Endothelial cell (in vitro differentiated cells): ENCODE measurements at regions not wholly inside any gene's neighbourhood (a gene's known extent, or its start where the extent isn't known, plus 50 kb on each side); places are given as distances from the start of the nearest gene placed in this dataset.

ENCODE experiments used
- DNase-seq: peaks from one replicate; pipeline ENCODE4 v3.0.0; 2021; ENCODE audit warnings: low spot score
- H3K27ac Mint-ChIP-seq: one replicate; pipeline ENCODE4 v1.8.0; 2021; ENCODE audit warnings: mixed read lengths, inconsistent platforms; ENCODE audit not compliant: unreplicated experiment
- H3K27me3 Mint-ChIP-seq: one replicate; pipeline ENCODE4 v1.8.0; 2021; ENCODE audit warnings: mild to moderate bottlenecking, moderate library complexity, mixed read lengths, inconsistent platforms; ENCODE audit not compliant: unreplicated experiment
- H3K36me3 Mint-ChIP-seq: one replicate; pipeline ENCODE4 v1.8.0; 2021; ENCODE audit warnings: mild to moderate bottlenecking, low read depth, mixed read lengths, inconsistent platforms; ENCODE audit not compliant: unreplicated experiment
- H3K4me1 Mint-ChIP-seq: one replicate; pipeline ENCODE4 v1.8.0; 2021; ENCODE audit warnings: mild to moderate bottlenecking, mixed read lengths, inconsistent platforms; ENCODE audit not compliant: unreplicated experiment
- H3K4me3 Mint-ChIP-seq: one replicate; pipeline ENCODE4 v1.8.0; 2021; ENCODE audit warnings: mild to moderate bottlenecking, mixed read lengths, inconsistent platforms; ENCODE audit not compliant: unreplicated experiment
- H3K9me3 Mint-ChIP-seq: one replicate; pipeline ENCODE4 v1.8.0; 2021; ENCODE audit warnings: mixed read lengths, inconsistent platforms; ENCODE audit not compliant: unreplicated experiment
- CTCF ChIP-seq: fragments of 200-600 bp; sonication (generic); IDR thresholded peaks from one replicate; pipeline ENCODE4 v1.5.0; 2021; ENCODE audit warnings: antibody characterized with exemption; ENCODE audit not compliant: unreplicated experiment

GRCh38 chr11:16610213-16610737 is 128.2 kb upstream of the C11orf58 start:
- Mint-ChIP-seq H3K4me1 (peaks cover 41% of the 10 kb centered on the region), H3K4me3 (no peak overlapping the region), H3K36me3 (peaks cover 6% of the 10 kb centered on the region), H3K27ac (no peak overlapping the region), H3K27me3 (peaks cover 20% of the 10 kb centered on the region), H3K9me3 (no peaks in the 10 kb centered on the region)
- no peak for TF ChIP-seq CTCF
- DNase-seq, result no peak

- no peak for DNase-seq
- Mint-ChIP-seq H3K4me1 (peaks cover 41% of the 10 kb centered on the region), H3K27ac (no peak overlapping the region), H3K9me3 (no peaks in the 10 kb centered on the region), H3K4me3 (no peak overlapping the region), H3K27me3 (peaks cover 20% of the 10 kb centered on the region), H3K36me3 (peaks cover 6% of the 10 kb centered on the region)
- no peak for TF ChIP-seq CTCF
Measured at GRCh38 chr11:16609769-16610168, 128.7 kb upstream of the C11orf58 start.

GRCh38 chr11:16607675-16608644 is 130.5 kb upstream of the C11orf58 start:
- Mint-ChIP-seq H3K4me1 (peaks cover 43% of the 10 kb centered on the region), H3K36me3 (peaks cover 6% of the 10 kb centered on the region), H3K4me3 (no peak overlapping the region), H3K9me3 (no peaks in the 10 kb centered on the region), H3K27me3 (peaks cover 19% of the 10 kb centered on the region), H3K27ac (no peak overlapping the region)
- no peak for TF ChIP-seq CTCF
- DNase-seq, result peak; percentile 58

- H3K36me3 Mint-ChIP-seq, result peaks cover 6% of the 10 kb centered on the region
- no peaks in the 10 kb centered on the region for H3K9me3 Mint-ChIP-seq
- TF ChIP-seq CTCF, result no peak
Measured at GRCh38 chr11:16606784-16607674, 131.4 kb upstream of the C11orf58 start.

More at GRCh38 chr11:16606784-16607674, 131.4 kb upstream of the C11orf58 start:
- H3K27me3 Mint-ChIP-seq, result peaks cover 15% of the 10 kb centered on the region
- peak; percentile 54 for DNase-seq
- H3K4me1 Mint-ChIP-seq, result peaks cover 39% of the 10 kb centered on the region
- peak overlapping the region; percentile 70 for H3K27ac Mint-ChIP-seq
- H3K4me3 Mint-ChIP-seq, result no peak overlapping the region
